Adipocyte (in vitro differentiated cells): ENCODE measurements at regions not wholly inside any gene's neighbourhood (a gene's known extent, or its start where the extent isn't known, plus 50 kb on each side); places are given as distances from the start of the nearest gene placed in this dataset.

Source experiments
- DNase-seq: peaks from one replicate; pipeline ENCODE4 v3.0.0-alpha.2; 2015; ENCODE audit warnings: low read depth
- H3K27me3 ChIP-seq: replicated peaks from 2 replicates; pipeline ENCODE4 v1.7.0; 2013; ENCODE audit warnings: mild to moderate bottlenecking, low read length, moderate library complexity; ENCODE audit not compliant: control insufficient read depth, insufficient read depth
- H3K36me3 ChIP-seq: 2 replicates; pipeline ENCODE4 v1.7.0; 2013; ENCODE audit warnings: low read length, mild to moderate bottlenecking, moderate library complexity; ENCODE audit not compliant: control insufficient read depth, insufficient read depth, severe bottlenecking
- H3K4me1 ChIP-seq: 2 replicates; pipeline ENCODE4 v1.7.0; 2013; ENCODE audit warnings: mild to moderate bottlenecking, low read length, moderate library complexity; ENCODE audit not compliant: control insufficient read depth, insufficient read depth
- H3K4me3 ChIP-seq: 2 replicates; pipeline ENCODE4 v1.7.0; 2013; ENCODE audit warnings: mild to moderate bottlenecking, low read length, moderate library complexity
- H3K9ac ChIP-seq: 2 replicates; pipeline ENCODE4 v1.7.0; 2013; ENCODE audit warnings: mild to moderate bottlenecking, low read length, moderate library complexity
- H3K9me3 ChIP-seq: 2 replicates; pipeline ENCODE4 v1.7.0; 2013; ENCODE audit warnings: mild to moderate bottlenecking, low read length, moderate library complexity; ENCODE audit not compliant: control insufficient read depth

GRCh38 chr13:80235166-80235966 is 105.6 kb downstream of the SPRY2 start:
- no peak for DNase-seq
- H3K4me3 ChIP-seq = no peak overlapping the region

DNA sequence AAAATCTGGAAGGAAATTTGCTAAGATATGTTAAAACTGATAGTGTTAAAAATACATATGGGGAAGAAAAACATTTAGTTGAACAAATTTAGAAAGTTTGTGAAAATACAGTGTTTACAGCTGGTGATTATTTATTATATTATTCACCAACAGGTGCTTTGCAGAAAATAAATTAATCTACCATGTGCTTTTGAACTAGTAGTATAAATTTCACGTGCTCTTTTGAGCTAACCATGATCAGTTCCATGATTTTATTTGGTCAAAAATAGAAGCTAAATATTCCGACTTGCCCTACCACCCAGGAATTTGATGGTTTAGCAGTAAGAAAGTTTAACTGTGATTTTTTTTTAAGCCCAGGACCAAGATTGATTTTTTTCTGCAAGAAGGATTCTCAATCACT is 113.3 kb downstream of the SPRY2 start:
- Histone ChIP-seq H3K4me1 (no peaks in the 10 kb centered on the region), H3K9ac (no peak overlapping the region), H3K36me3 (no peaks in the 10 kb centered on the region), H3K4me3 (no peak overlapping the region), H3K27me3 (no peaks in the 10 kb centered on the region), H3K9me3 (no peaks in the 10 kb centered on the region)
- DNase-seq = no peak

More at GRCh38 chr13:80235166-80235966, 105.6 kb downstream of the SPRY2 start:
- Histone ChIP-seq H3K9me3 (no peaks in the 10 kb centered on the region), H3K36me3 (no peaks in the 10 kb centered on the region), H3K27me3 (no peaks in the 10 kb centered on the region), H3K4me1 (peaks cover 6% of the 10 kb centered on the region), H3K9ac (no peak overlapping the region)

DNA sequence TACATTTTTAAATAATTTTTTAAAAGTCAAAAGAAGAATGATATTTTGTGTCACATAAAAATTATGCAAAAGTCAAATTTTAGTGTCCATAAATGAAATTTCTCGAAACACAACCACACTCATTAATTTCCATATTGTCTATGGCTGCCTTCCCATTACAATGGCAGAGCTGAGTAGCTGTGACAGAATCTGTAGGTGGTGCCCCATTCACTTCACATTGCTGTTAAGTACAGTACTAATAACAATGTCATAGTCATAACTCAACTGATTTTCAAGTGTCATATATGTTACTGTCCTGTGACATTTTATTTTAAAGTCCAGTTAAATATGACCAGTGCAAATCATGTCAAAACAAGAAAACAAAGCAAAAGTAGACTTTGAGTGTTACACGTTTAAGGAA is 114.3 kb downstream of the SPRY2 start:
- no peak for DNase-seq
- H3K9ac ChIP-seq = no peak overlapping the region

GRCh38 chr13:80224468-80224867 is 116.5 kb downstream of the SPRY2 start:
- H3K9ac ChIP-seq = no peak overlapping the region

More for the DNA sequence above, 114.3 kb downstream of the SPRY2 start:
- no peaks in the 10 kb centered on the region for H3K36me3 ChIP-seq
- H3K9me3 ChIP-seq = no peaks in the 10 kb centered on the region
- no peaks in the 10 kb centered on the region for H3K27me3 ChIP-seq
- no peak overlapping the region for H3K4me3 ChIP-seq
- H3K4me1 ChIP-seq = no peaks in the 10 kb centered on the region

DNA sequence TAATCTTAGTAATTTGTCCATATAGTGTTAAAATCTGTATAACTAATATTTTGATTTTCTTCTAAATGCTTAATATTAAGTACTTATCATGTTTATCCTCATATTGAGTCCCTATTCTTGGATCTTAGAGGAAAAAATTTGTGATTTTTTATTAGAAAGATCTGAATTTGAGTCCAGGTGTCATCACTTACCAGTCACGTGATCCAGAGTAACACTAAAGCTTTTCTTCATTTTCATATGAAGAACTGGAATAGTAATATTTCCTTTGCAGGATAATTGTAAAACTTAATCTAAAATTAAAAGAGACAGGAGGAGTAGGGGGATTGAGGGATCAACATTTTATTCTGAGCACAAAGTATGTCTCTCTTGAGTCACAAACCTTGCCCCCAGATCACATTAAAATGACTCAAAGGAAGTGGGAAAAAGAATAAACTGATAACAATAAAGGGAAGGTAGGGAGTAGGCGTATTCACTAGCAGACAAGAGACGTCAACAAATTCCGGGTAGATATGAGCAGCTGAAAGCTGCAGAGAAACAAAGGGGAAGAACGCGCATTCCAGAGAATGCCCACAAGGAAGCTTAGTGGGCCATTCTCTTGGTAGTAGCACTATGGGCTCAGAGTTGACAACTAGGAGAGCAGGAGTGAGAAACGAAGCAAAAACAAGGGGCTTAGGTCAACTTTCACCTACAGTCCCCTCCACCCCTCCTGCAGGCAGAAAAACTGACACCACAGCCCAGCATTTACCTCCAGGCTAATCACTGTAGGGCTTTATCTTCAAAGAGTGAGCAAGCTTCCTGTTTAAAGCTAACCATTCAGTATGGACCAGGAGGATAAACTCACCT is 123.1 kb downstream of the SPRY2 start:
- Histone ChIP-seq H3K27me3 (no peaks in the 10 kb centered on the region), H3K4me1 (no peaks in the 10 kb centered on the region), H3K36me3 (no peaks in the 10 kb centered on the region), H3K9ac (no peak overlapping the region), H3K9me3 (no peaks in the 10 kb centered on the region), H3K4me3 (no peak overlapping the region)
- no peak for DNase-seq

More at GRCh38 chr13:80224468-80224867, 116.5 kb downstream of the SPRY2 start:
- no peak for DNase-seq
- Histone ChIP-seq H3K9me3 (no peaks in the 10 kb centered on the region), H3K4me3 (no peak overlapping the region), H3K4me1 (no peaks in the 10 kb centered on the region), H3K27me3 (no peaks in the 10 kb centered on the region), H3K36me3 (no peaks in the 10 kb centered on the region)

- H3K9me3 ChIP-seq = no peaks in the 10 kb centered on the region
- no peak overlapping the region for H3K4me3 ChIP-seq
- H3K27me3 ChIP-seq = no peaks in the 10 kb centered on the region
- no peak overlapping the region for H3K9ac ChIP-seq
- DNase-seq = peak; percentile 73
- no peaks in the 10 kb centered on the region for H3K4me1 ChIP-seq
- H3K36me3 ChIP-seq = no peaks in the 10 kb centered on the region
Measured at GRCh38 chr13:80215368-80215767, 125.6 kb downstream of the SPRY2 start.

- DNase-seq = peak; percentile 50
Measured at GRCh38 chr13:80214521-80214991, 126.4 kb downstream of the SPRY2 start.

GRCh38 chr13:80214050-80214449 is 126.9 kb downstream of the SPRY2 start:
- Histone ChIP-seq H3K4me1 (no peaks in the 10 kb centered on the region), H3K9ac (no peak overlapping the region), H3K9me3 (no peaks in the 10 kb centered on the region), H3K4me3 (no peak overlapping the region), H3K27me3 (no peaks in the 10 kb centered on the region), H3K36me3 (no peaks in the 10 kb centered on the region)
- no peak for DNase-seq

More at GRCh38 chr13:80214521-80214991, 126.4 kb downstream of the SPRY2 start:
- Histone ChIP-seq H3K4me3 (no peak overlapping the region), H3K9me3 (no peaks in the 10 kb centered on the region), H3K36me3 (no peaks in the 10 kb centered on the region), H3K4me1 (no peaks in the 10 kb centered on the region), H3K9ac (no peak overlapping the region), H3K27me3 (no peaks in the 10 kb centered on the region)

GRCh38 chr13:80213201-80213600 is 127.7 kb downstream of the SPRY2 start:
- Histone ChIP-seq H3K9me3 (no peaks in the 10 kb centered on the region), H3K9ac (no peak overlapping the region), H3K4me3 (no peak overlapping the region), H3K36me3 (no peaks in the 10 kb centered on the region), H3K27me3 (no peaks in the 10 kb centered on the region), H3K4me1 (no peaks in the 10 kb centered on the region)
- no peak for DNase-seq

- Histone ChIP-seq H3K36me3 (no peaks in the 10 kb centered on the region), H3K4me1 (no peaks in the 10 kb centered on the region), H3K9me3 (no peaks in the 10 kb centered on the region), H3K27me3 (no peaks in the 10 kb centered on the region), H3K4me3 (no peak overlapping the region), H3K9ac (no peak overlapping the region)
- DNase-seq = no peak
Measured at GRCh38 chr13:80211566-80211965, 129.4 kb downstream of the SPRY2 start.

GRCh38 chr13:80204642-80205041 is 136.3 kb downstream of the SPRY2 start:
- no peaks in the 10 kb centered on the region for H3K4me1 ChIP-seq
- H3K27me3 ChIP-seq = no peaks in the 10 kb centered on the region
- H3K36me3 ChIP-seq = no peaks in the 10 kb centered on the region
- no peak overlapping the region for H3K4me3 ChIP-seq
- H3K9ac ChIP-seq = no peak overlapping the region
- H3K9me3 ChIP-seq = no peaks in the 10 kb centered on the region
- DNase-seq = no peak
